Liver (tissue), 7 donors: ENCODE measurements at regions not wholly inside any gene's neighbourhood (a gene's known extent, or its start where the extent isn't known, plus 50 kb on each side); places are given as distances from the start of the nearest gene placed in this dataset.
A peak's percentile ranks its signal among the peaks of the same experiment; 100 is the strongest.

Experiments used
- DNase-seq: peaks from one replicate; pipeline ENCODE4 v3.0.0-alpha.2; 2017; ENCODE audit warnings: low spot score
- H3K27ac ChIP-seq, 2 donors: one replicate each; pipeline ENCODE4 v1.7.0; 2013; ENCODE audit warnings: inconsistent platforms in 2 of 2, low read length in 2 of 2, control low read depth in 1 of 2, low read depth in 1 of 2, mild to moderate bottlenecking in 1 of 2
- H3K27me3 ChIP-seq, 4 donors: one replicate each; pipeline versions ENCODE4 v1.6.1 to v1.7.0; 2013; ENCODE audit warnings: low read length in 3 of 4, inconsistent platforms in 1 of 4, mild to moderate bottlenecking in 1 of 4, moderate library complexity in 1 of 4; ENCODE audit not compliant: control insufficient read depth in 4 of 4, insufficient read depth in 4 of 4
- H3K36me3 ChIP-seq, 4 donors: one replicate each; pipeline versions ENCODE4 v1.6.1 to v1.7.0; 2013; ENCODE audit warnings: low read length in 3 of 4, mild to moderate bottlenecking in 3 of 4, low read depth in 1 of 4, moderate library complexity in 1 of 4; ENCODE audit not compliant: control insufficient read depth in 4 of 4, insufficient read depth in 3 of 4
- H3K4me1 ChIP-seq, 4 donors: one replicate each; pipeline versions ENCODE4 v1.6.1 to v1.7.0; 2013; ENCODE audit warnings: low read length in 3 of 4, mild to moderate bottlenecking in 3 of 4, moderate library complexity in 1 of 4; ENCODE audit not compliant: control insufficient read depth in 4 of 4, insufficient read depth in 4 of 4
- H3K4me3 ChIP-seq, 3 donors: one replicate each; pipeline versions ENCODE4 v1.6.1 to v1.7.0; 2013; ENCODE audit warnings: low read length in 3 of 3, control low read depth in 1 of 3, low read depth in 1 of 3, mild to moderate bottlenecking in 1 of 3
- H3K9ac ChIP-seq, 2 donors: one replicate each; pipeline ENCODE4 v1.7.0; 2013; ENCODE audit warnings: low read length in 2 of 2, mild to moderate bottlenecking in 2 of 2, moderate library complexity in 2 of 2, control low read depth in 1 of 2, low read depth in 1 of 2
- H3K9me3 ChIP-seq, 4 donors: one replicate each; pipeline versions ENCODE4 v1.6.1 to v1.7.0; 2013; ENCODE audit warnings: low read length in 3 of 4; ENCODE audit not compliant: control insufficient read depth in 4 of 4
- ATF3 ChIP-seq: IDR thresholded peaks from 2 replicates; pipeline ENCODE4 v1.6.1; 2016; ENCODE audit warnings: antibody characterized with exemption
- EGR1 ChIP-seq, 2 donors: IDR thresholded peaks; 2 replicates each; pipeline ENCODE4 v1.6.1; 2016 to 2018; ENCODE audit warnings: antibody characterized with exemption in 2 of 2, low read depth in 2 of 2
- FOXA1 ChIP-seq: IDR thresholded peaks from 2 replicates; pipeline ENCODE4 v1.6.1; 2016; ENCODE audit warnings: antibody characterized with exemption
- GABPA ChIP-seq, 2 donors: IDR thresholded peaks in 1 of 2; conservative IDR thresholded peaks in 1 of 2; 2 replicates each; pipeline ENCODE4 v1.6.1; 2016; ENCODE audit warnings: antibody characterized with exemption in 2 of 2, mild to moderate bottlenecking in 1 of 2, moderate library complexity in 1 of 2
- HNF4G ChIP-seq: IDR thresholded peaks from 2 replicates; pipeline ENCODE4 v1.6.1; 2016; ENCODE audit warnings: antibody characterized with exemption
- JUND ChIP-seq, 2 donors: IDR thresholded peaks; 2 replicates each; pipeline ENCODE4 v1.6.1; 2016; ENCODE audit warnings: antibody characterized with exemption in 2 of 2
- RXRA ChIP-seq, 2 donors: IDR thresholded peaks; 2 replicates each; pipeline ENCODE4 v1.6.1; 2017 to 2018; ENCODE audit warnings: antibody characterized with exemption in 2 of 2, mild to moderate bottlenecking in 1 of 2
- SP1 ChIP-seq: IDR thresholded peaks from 2 replicates; pipeline ENCODE4 v1.6.1; 2018; ENCODE audit warnings: antibody characterized with exemption, mild to moderate bottlenecking
- YY1 ChIP-seq: IDR thresholded peaks from 2 replicates; pipeline ENCODE4 v1.6.1; 2016; ENCODE audit warnings: antibody characterized with exemption, mild to moderate bottlenecking
- WGBS: extraction: QIAGEN DNeasy Blood & Tissue Kit; methylation state at CpG from one replicate; pipeline ENCODE4 v1.1.7; 2013; 5-methylcytosine and 5-hydroxymethylcytosine counted together
- TF ChIP-seq, protein P1 (sequence below): IDR thresholded peaks from 2 replicates; pipeline ENCODE4 v1.6.1; 2016; ENCODE audit warnings: antibody characterized with exemption, mild to moderate bottlenecking
- donor health status: healthy.
- donor health status: healthy.
- donor health status: healthy.
- donor health status: healthy.

GRCh38 chr22:49094151-49094550, 733.5 kb downstream of the BRD1 start (continued):
- TF ChIP-seq SP1 (no peak), HNF4G (no peak), GABPA (IDR thresholded peaks at IDR 0.05 in 1 of 2, conservative IDR thresholded peaks at IDR 0.05 in 1 of 2) (no peak), JUND (IDR thresholded peaks at IDR 0.05) (no peak)

GRCh38 chr22:49093192-49093880, 734.3 kb downstream of the BRD1 start:
- TF ChIP-seq ATF3 (no peak), RXRA (IDR thresholded peaks at IDR 0.05) (no peak)
- DNase-seq: no peak
- Histone ChIP-seq H3K4me1 (no peaks in the 10 kb centered on the region), H3K36me3 (no peaks in the 10 kb centered on the region), H3K27me3 (peaks cover 0 to 4% (median 0%) of the 10 kb centered on the region in 4 donors), H3K9ac (no peak overlapping the region), H3K9me3 (no peaks in the 10 kb centered on the region), H3K4me3 (no peak overlapping the region), H3K27ac (no peak overlapping the region)
- WGBS: 79% methylated on average over 23 of the region's 23 CpGs

DNA sequence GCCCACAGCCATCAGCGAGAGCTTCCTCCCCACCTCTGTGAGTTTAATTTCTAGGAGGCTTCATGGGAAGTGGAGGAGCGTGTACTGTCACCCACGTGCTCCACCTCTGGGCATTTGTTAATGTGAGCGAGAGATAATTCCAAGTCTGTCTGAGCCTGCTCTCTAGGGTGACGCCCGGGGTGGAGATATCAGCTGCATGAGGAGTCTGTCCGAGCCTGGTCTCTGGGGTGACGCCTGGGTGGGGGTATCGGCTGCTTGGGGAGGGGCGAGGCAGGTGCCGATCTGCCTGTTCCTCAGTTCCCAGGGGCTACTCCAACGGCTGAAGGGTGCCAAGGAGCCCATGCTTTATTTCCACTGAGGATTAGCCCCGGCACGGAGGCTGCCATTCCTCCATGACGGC, 735.0 kb downstream of the BRD1 start:
- Histone ChIP-seq H3K27me3 (peaks cover 0 to 4% (median 0%) of the 10 kb centered on the region in 4 donors), H3K4me3 (no peak overlapping the region), H3K27ac (no peak overlapping the region), H3K4me1 (no peaks in the 10 kb centered on the region), H3K9me3 (no peaks in the 10 kb centered on the region), H3K36me3 (no peaks in the 10 kb centered on the region), H3K9ac (no peak overlapping the region)
- 77% methylated on average over 15 of the region's 15 CpGs for WGBS
- peak; percentile 42 for DNase-seq
- TF ChIP-seq YY1 (no peak), JUND (IDR thresholded peaks at IDR 0.05) (no peak), FOXA1 (no peak)
- TF ChIP-seq, protein P1, sequence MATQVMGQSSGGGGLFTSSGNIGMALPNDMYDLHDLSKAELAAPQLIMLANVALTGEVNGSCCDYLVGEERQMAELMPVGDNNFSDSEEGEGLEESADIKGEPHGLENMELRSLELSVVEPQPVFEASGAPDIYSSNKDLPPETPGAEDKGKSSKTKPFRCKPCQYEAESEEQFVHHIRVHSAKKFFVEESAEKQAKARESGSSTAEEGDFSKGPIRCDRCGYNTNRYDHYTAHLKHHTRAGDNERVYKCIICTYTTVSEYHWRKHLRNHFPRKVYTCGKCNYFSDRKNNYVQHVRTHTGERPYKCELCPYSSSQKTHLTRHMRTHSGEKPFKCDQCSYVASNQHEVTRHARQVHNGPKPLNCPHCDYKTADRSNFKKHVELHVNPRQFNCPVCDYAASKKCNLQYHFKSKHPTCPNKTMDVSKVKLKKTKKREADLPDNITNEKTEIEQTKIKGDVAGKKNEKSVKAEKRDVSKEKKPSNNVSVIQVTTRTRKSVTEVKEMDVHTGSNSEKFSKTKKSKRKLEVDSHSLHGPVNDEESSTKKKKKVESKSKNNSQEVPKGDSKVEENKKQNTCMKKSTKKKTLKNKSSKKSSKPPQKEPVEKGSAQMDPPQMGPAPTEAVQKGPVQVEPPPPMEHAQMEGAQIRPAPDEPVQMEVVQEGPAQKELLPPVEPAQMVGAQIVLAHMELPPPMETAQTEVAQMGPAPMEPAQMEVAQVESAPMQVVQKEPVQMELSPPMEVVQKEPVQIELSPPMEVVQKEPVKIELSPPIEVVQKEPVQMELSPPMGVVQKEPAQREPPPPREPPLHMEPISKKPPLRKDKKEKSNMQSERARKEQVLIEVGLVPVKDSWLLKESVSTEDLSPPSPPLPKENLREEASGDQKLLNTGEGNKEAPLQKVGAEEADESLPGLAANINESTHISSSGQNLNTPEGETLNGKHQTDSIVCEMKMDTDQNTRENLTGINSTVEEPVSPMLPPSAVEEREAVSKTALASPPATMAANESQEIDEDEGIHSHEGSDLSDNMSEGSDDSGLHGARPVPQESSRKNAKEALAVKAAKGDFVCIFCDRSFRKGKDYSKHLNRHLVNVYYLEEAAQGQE: no peak

DNA sequence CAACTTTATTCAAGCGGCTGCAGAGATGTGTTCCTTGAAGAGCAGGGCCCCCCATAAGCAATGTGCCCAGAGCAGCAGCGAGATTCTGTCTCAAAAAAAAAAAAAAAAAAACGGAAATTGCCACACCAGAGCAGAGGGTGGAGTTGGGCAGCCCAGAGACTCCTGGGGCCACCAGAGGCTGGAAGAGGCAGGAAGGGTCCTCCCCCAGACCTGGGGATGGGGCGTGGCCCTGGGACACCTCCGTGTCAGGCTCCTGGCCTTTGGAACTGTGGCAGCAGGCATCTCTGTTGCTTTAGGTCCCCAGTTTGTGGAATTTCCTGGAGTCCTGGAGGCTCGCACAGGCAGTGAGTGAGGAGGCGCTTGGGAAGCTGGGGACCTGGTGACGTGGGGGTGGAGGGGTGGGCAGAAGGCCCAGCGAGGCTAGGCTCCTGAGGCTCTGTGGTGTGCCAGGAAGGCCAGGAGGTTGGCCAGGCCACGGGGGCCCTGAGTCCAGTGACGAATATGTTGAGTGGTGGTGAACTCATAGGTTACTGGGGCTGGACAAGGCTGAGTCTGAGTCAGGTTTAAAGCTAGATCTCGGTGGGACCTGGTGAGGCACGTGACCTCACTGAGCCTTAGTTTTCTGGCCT, 735.6 kb downstream of the BRD1 start:
- Histone ChIP-seq H3K27me3 (peaks cover 0 to 4% (median under 1%) of the 10 kb centered on the region in 4 donors), H3K27ac (no peak overlapping the region), H3K9me3 (no peaks in the 10 kb centered on the region), H3K36me3 (no peaks in the 10 kb centered on the region), H3K4me1 (no peaks in the 10 kb centered on the region), H3K4me3 (no peak overlapping the region), H3K9ac (no peak overlapping the region)
- no peak for DNase-seq
- 60% methylated on average over 13 of the region's 13 CpGs for WGBS
- TF ChIP-seq RXRA (IDR thresholded peaks at IDR 0.05): no peak
- no peak for TF ChIP-seq EGR1 (IDR thresholded peaks at IDR 0.05; ENCODE audit: low read depth in 2 of 2)
- TF ChIP-seq JUND (IDR thresholded peaks at IDR 0.05): no peak
